ENCODE measurements at regions not wholly inside any gene's neighbourhood (a gene's known extent, or its start where the extent isn't known, plus 50 kb on each side); places are given as distances from the start of the nearest gene placed in this dataset.

GRCh38 chr13:30121666-30122065, 185.7 kb downstream of the KATNAL1 start:
- peaks cover 0 to 4% (median under 1%) of the 10 kb centered on the region in 4 experiments for H3K27me3 ChIP-seq (replicated peaks in 1 of 4; ENCODE audit: control extremely low read depth in 1 of 4, control insufficient read depth in 3 of 4, insufficient read depth in 4 of 4, low read length in 3 of 4)
- H3K27ac Mint-ChIP-seq = no peak overlapping the region
- DNase-seq = no peak

DNA sequence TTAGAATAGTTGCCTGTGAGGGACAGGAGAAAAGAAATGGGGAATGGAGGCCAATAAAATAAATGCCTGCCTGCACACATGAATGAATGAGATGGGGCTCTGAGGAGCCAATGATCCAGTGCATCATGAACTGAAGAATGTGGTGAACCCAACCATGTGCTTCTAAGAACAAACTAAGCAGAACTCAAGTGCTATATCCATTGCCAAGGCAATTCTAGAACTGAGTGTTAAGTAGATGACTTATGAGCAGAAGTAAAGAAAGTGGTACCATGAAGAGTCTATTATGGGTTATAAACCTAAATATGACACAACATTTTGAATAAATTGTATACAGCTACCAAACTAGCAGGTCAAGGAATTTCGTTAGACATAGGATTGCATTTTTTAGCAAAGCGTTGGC, 186.1 kb downstream of the KATNAL1 start:
- Histone ChIP-seq H2AFZ (ENCODE audit: insufficient read depth, low read depth, low read length, poor library complexity, severe bottlenecking) (no peak overlapping the region), H3K9ac (ENCODE audit: low read length) (no peak overlapping the region), H3K27me3 (replicated peaks in 1 of 4; ENCODE audit: control extremely low read depth in 1 of 4, control insufficient read depth in 3 of 4, insufficient read depth in 4 of 4, low read length in 3 of 4) (peaks cover 0 to 6% (median under 1%) of the 10 kb centered on the region in 4 experiments), H4K20me1 (ENCODE audit: control insufficient read depth, insufficient read depth, low read length, poor library complexity, severe bottlenecking) (no peaks in the 10 kb centered on the region), H3K4me1 (ENCODE audit: control insufficient read depth in 2 of 2, insufficient read depth in 2 of 2, low read length in 2 of 2) (peaks cover 22 to 23% of the 10 kb centered on the region in 2 donors), H3K4me3 (ENCODE audit: control extremely low read depth in 1 of 5, extremely low read depth in 1 of 5, insufficient read depth in 1 of 5, low read depth in 2 of 5, low read length in 4 of 5) (no peak overlapping the region), H3K36me3 (replicated peaks in 1 of 2; ENCODE audit: control extremely low read depth in 1 of 2, control insufficient read depth in 1 of 2, extremely low read depth in 1 of 2, insufficient read depth in 2 of 2, low read length in 1 of 2) (no peaks in the 10 kb centered on the region), H3K79me2 (ENCODE audit: control insufficient read depth, insufficient read depth, low read length) (no peaks in the 10 kb centered on the region), H3K27ac (ENCODE audit: low read length in 2 of 2) (no peak overlapping the region), H3K4me2 (replicated peaks; ENCODE audit: low read depth, low read length, poor library complexity, severe bottlenecking) (no peak overlapping the region), H3K9me3 (ENCODE audit: control extremely low read depth in 1 of 3, control insufficient read depth in 2 of 3, insufficient read depth in 1 of 3, low read length in 2 of 3) (no peaks in the 10 kb centered on the region)
- ChIA-PET POLR2A (no interaction called here), CTCF (interaction anchor here (1.2 to 4.8 kb wide), 4 partner anchors 9 to 613 kb away, joined by 3 to 32 read pairs (median 16); no protein-coding TSS in a partner anchor)
- ATAC-seq (ENCODE audit: low read depth) (no peak), DNase-seq (no peak)
- peaks cover 18% of the 10 kb centered on the region for H3K27me3 Mint-ChIP-seq
- H3K4me1 Mint-ChIP-seq = peaks cover 36% of the 10 kb centered on the region
- TF ChIP-seq EZH2 (IDR thresholded peaks at IDR 0.05; ENCODE audit: borderline replicate concordance, insufficient read depth, low read depth, low read length, poor library complexity, severe bottlenecking) (no peak), CTCF (IDR thresholded peaks at IDR 0.05) (no peak)
- H3K4me3 Mint-ChIP-seq = no peak overlapping the region
- WGBS (ENCODE audit: insufficient coverage) = 100% methylated on average over 1 of the region's 2 CpGs
- no peaks in the 10 kb centered on the region for H3K9me3 Mint-ChIP-seq (ENCODE audit: insufficient read depth)
- no peak overlapping the region for H3K27ac Mint-ChIP-seq
- intact Hi-C loops (cut with micrococcal nuclease) = no loop called here

More at GRCh38 chr13:30121666-30122065, 185.7 kb downstream of the KATNAL1 start:
- Histone ChIP-seq H3K4me1 (ENCODE audit: control insufficient read depth in 2 of 2, insufficient read depth in 2 of 2, low read length in 2 of 2) (peaks cover 22 to 23% of the 10 kb centered on the region in 2 donors), H3K4me3 (ENCODE audit: control extremely low read depth in 1 of 5, extremely low read depth in 1 of 5, insufficient read depth in 1 of 5, low read depth in 2 of 5, low read length in 4 of 5) (no peak overlapping the region), H4K20me1 (ENCODE audit: control insufficient read depth, insufficient read depth, low read length, poor library complexity, severe bottlenecking) (no peaks in the 10 kb centered on the region), H3K9me3 (ENCODE audit: control extremely low read depth in 1 of 3, control insufficient read depth in 2 of 3, insufficient read depth in 1 of 3, low read length in 2 of 3) (no peaks in the 10 kb centered on the region), H3K4me2 (replicated peaks; ENCODE audit: low read depth, low read length, poor library complexity, severe bottlenecking) (no peak overlapping the region), H3K27ac (ENCODE audit: low read length in 2 of 2) (no peak overlapping the region), H3K79me2 (ENCODE audit: control insufficient read depth, insufficient read depth, low read length) (no peaks in the 10 kb centered on the region), H3K36me3 (replicated peaks in 1 of 2; ENCODE audit: control extremely low read depth in 1 of 2, control insufficient read depth in 1 of 2, extremely low read depth in 1 of 2, insufficient read depth in 2 of 2, low read length in 1 of 2) (no peaks in the 10 kb centered on the region), H3K9ac (ENCODE audit: low read length) (no peak overlapping the region), H2AFZ (ENCODE audit: insufficient read depth, low read depth, low read length, poor library complexity, severe bottlenecking) (no peak overlapping the region)
- Mint-ChIP-seq H3K27me3 (peaks cover 14% of the 10 kb centered on the region), H3K9me3 (ENCODE audit: insufficient read depth) (no peaks in the 10 kb centered on the region), H3K4me3 (no peak overlapping the region), H3K4me1 (peaks cover 36% of the 10 kb centered on the region)
- ATAC-seq (ENCODE audit: low read depth) = peak; percentile 45
- POLR2A ChIA-PET = no interaction called here
- TF ChIP-seq CTCF (IDR thresholded peaks at IDR 0.05) = no peak
- TF ChIP-seq EZH2 (IDR thresholded peaks at IDR 0.05; ENCODE audit: borderline replicate concordance, insufficient read depth, low read depth, low read length, poor library complexity, severe bottlenecking) = no peak
- intact Hi-C loops (cut with micrococcal nuclease) = no loop called here
- CTCF ChIA-PET = interaction anchor here (1.2 to 4.8 kb wide), 5 partner anchors 8 to 614 kb away, joined by 3 to 32 read pairs (median 7); no protein-coding TSS in a partner anchor

Data from B cell (primary cell).